SK-N-SH (cell line): ENCODE measurements at regions not wholly inside any gene's neighbourhood (a gene's known extent, or its start where the extent isn't known, plus 50 kb on each side); places are given as distances from the start of the nearest gene placed in this dataset.
"Not testable (repeated sequence)": the region's sequence is repeated elsewhere in the genome, so short reads cannot be mapped to it uniquely, and the experiment has no call there.

Experiments used
- CTCF ChIA-PET: fragments of 300-600, 350-600 bp; formaldehyde crosslinking; extraction: SDS; loops from one replicate; lab custom pipeline; 2021; lab: Yijun Ruan, JAX
- POLR2A ChIA-PET: fragments of 350-600 bp; sonication (Branson Sonifier 250); formaldehyde crosslinking; extraction: SDS; loops from one replicate; lab custom pipeline; 2020; ENCODE audit warnings: antibody characterized with exemption, inconsistent platforms; lab: Yijun Ruan, JAX
- DNase-seq: peaks from one replicate; pipeline ENCODE4 v3.0.0; 2012
- H2AFZ ChIP-seq: fragments of 200-600 bp; sonication (generic); 2 replicates; pipeline ENCODE4 v1.8.1; 2016; ENCODE audit warnings: antibody characterized with exemption, mild to moderate bottlenecking, low read depth
- H3F3A ChIP-seq: fragments of 200-600 bp; sonication (generic); replicated peaks from 2 replicates; pipeline ENCODE3; 2016; ENCODE audit warnings: antibody characterized with exemption, mild to moderate bottlenecking; ENCODE audit not compliant: insufficient read depth
- H3K27ac ChIP-seq, 2 experiments: fragments of 200-500 bp in 1 of 2; fragments of 200-600 bp in 1 of 2; sonication (Bioruptor generic) in 1 of 2; sonication (generic), shearing (Covaris generic) in 1 of 2; 2 replicates each; pipeline versions ENCODE4 v1.5.1 to v1.6.1; 2014 to 2016; ENCODE audit warnings: low read depth in 2 of 2, inconsistent platforms in 1 of 2, low read length in 1 of 2, mild to moderate bottlenecking in 1 of 2, mixed read lengths in 1 of 2
- H3K27me3 ChIP-seq: fragments of 200-600 bp; sonication (generic), shearing (Covaris generic); 2 replicates; pipeline ENCODE4 v1.6.1; 2016; ENCODE audit warnings: mixed run types; ENCODE audit not compliant: insufficient read depth
- H3K36me3 ChIP-seq, 2 experiments: fragments of 200-500 bp in 1 of 2; fragments of 200-600 bp in 1 of 2; sonication (Bioruptor generic) in 1 of 2; sonication (generic) in 1 of 2; replicated peaks in 1 of 2; 2 replicates each; pipeline versions ENCODE3 to v1.5.1; 2014 to 2016; ENCODE audit warnings: low read length in 1 of 2, mild to moderate bottlenecking in 1 of 2; ENCODE audit not compliant: insufficient read depth in 2 of 2, control insufficient read depth in 1 of 2
- H3K4me1 ChIP-seq, 2 experiments: fragments of 200-500 bp in 1 of 2; fragments of 200-600 bp in 1 of 2; sonication (Bioruptor generic) in 1 of 2; sonication (generic), shearing (Covaris generic) in 1 of 2; 2 replicates each; pipeline versions ENCODE4 v1.5.1 to v1.6.1; 2014 to 2016; ENCODE audit warnings: low read depth in 1 of 2, low read length in 1 of 2, mixed run types in 1 of 2; ENCODE audit not compliant: insufficient read depth in 2 of 2, control insufficient read depth in 1 of 2
- H3K4me2 ChIP-seq: fragments of 200-600 bp; sonication (generic), shearing (Covaris generic); 2 replicates; pipeline ENCODE4 v1.6.1; 2017; ENCODE audit warnings: mixed run types
- H3K4me3 ChIP-seq, 2 experiments: fragments of 200-500 bp in 1 of 2; fragments of 200-600 bp in 1 of 2; sonication (Bioruptor generic) in 1 of 2; sonication (generic), shearing (Covaris generic) in 1 of 2; 2 replicates each; pipeline versions ENCODE4 v1.5.1 to v1.8.1; 2014 to 2016; ENCODE audit warnings: low read depth in 2 of 2, inconsistent platforms in 1 of 2, low read length in 1 of 2, mild to moderate bottlenecking in 1 of 2, mixed read lengths in 1 of 2, moderate library complexity in 1 of 2
- H3K79me2 ChIP-seq: fragments of 200-600 bp; sonication (generic); 2 replicates; pipeline ENCODE4 v1.8.1; 2017; ENCODE audit warnings: mild to moderate bottlenecking; ENCODE audit not compliant: insufficient read depth
- H3K9ac ChIP-seq: fragments of 200-600 bp; sonication (generic); 2 replicates; pipeline ENCODE4 v1.6.1; 2017; ENCODE audit warnings: mixed run types
- H3K9me2 ChIP-seq: fragments of 200-600 bp; sonication (generic); 2 replicates; pipeline ENCODE4 v1.6.1; 2017; ENCODE audit warnings: mixed run types
- H3K9me3 ChIP-seq: fragments of 200-600 bp; sonication (generic); 2 replicates; pipeline ENCODE4 v1.6.1; 2017; ENCODE audit warnings: mixed run types, mild to moderate bottlenecking, moderate library complexity
- H4K20me1 ChIP-seq: fragments of 200-600 bp; sonication (generic); 2 replicates; pipeline ENCODE4 v1.6.1; 2017; ENCODE audit warnings: mild to moderate bottlenecking, mixed run types; ENCODE audit not compliant: insufficient read depth
- ELF1 ChIP-seq: IDR thresholded peaks from 2 replicates; pipeline ENCODE4 v1.4.0; 2012
- EP300 ChIP-seq, 2 experiments: IDR thresholded peaks; 2 replicates each; pipeline versions ENCODE4 v1.4.0 to v1.6.1; 2012; ENCODE audit warnings: borderline replicate concordance in 1 of 2, low read depth in 1 of 2, low read length in 1 of 2
- FOXJ3 ChIP-seq: sonication (generic); formaldehyde crosslinking; IDR thresholded peaks from 2 replicates; pipeline ENCODE4 v1.5.1; 2020; ENCODE audit warnings: mild to moderate bottlenecking, missing genetic modification reagents
- FOXM1 ChIP-seq: IDR thresholded peaks from 2 replicates; pipeline ENCODE4 v1.4.0; 2012; ENCODE audit warnings: low read depth, mild to moderate bottlenecking
- GATA2 ChIP-seq: sonication (generic); formaldehyde crosslinking; IDR thresholded peaks from 2 replicates; pipeline ENCODE4 v1.5.0; 2020; ENCODE audit warnings: mild to moderate bottlenecking, missing genetic modification reagents
- IRF3 ChIP-seq: fragments of 150-350 bp; IDR thresholded peaks from 2 replicates; pipeline ENCODE4 v1.6.1; 2016; ENCODE audit warnings: mild to moderate bottlenecking, low read depth, low read length
- NFIC ChIP-seq: IDR thresholded peaks from 2 replicates; pipeline ENCODE4 v1.4.0; 2012; ENCODE audit warnings: borderline replicate concordance
- NRF1 ChIP-seq: IDR thresholded peaks from 2 replicates; pipeline ENCODE4 v1.6.1; 2012; ENCODE audit warnings: low read depth, mild to moderate bottlenecking, low read length
- RAD21 ChIP-seq: IDR thresholded peaks from 2 replicates; pipeline ENCODE4 v1.6.1; 2012; ENCODE audit warnings: mild to moderate bottlenecking, low read length
- RCOR1 ChIP-seq: fragments of 150-350 bp; IDR thresholded peaks from 2 replicates; pipeline ENCODE4 v1.6.1; 2017; ENCODE audit warnings: antibody characterized with exemption, low read length
- TEAD4 ChIP-seq: IDR thresholded peaks from 2 replicates; pipeline ENCODE4 v1.4.0; 2012; ENCODE audit warnings: mild to moderate bottlenecking, borderline replicate concordance; ENCODE audit not compliant: insufficient read depth
- USF1 ChIP-seq: IDR thresholded peaks from 2 replicates; pipeline ENCODE4 v1.4.0; 2012; ENCODE audit warnings: low read depth, borderline replicate concordance
- USF2 ChIP-seq: fragments of 150-350 bp; IDR thresholded peaks from 2 replicates; pipeline ENCODE4 v1.6.1; 2017; ENCODE audit warnings: antibody characterized with exemption, low read length, low read depth, borderline replicate concordance
- WGBS: methylation state at CpG from one replicate; pipeline ENCODE4 v1.1.6; 2017; ENCODE audit warnings: low lambda C conversion rate; 5-methylcytosine and 5-hydroxymethylcytosine counted together

- no peak overlapping the region for H3K4me3 ChIP-seq
- 54% methylated on average over 2 of the region's 2 CpGs for WGBS
- no peaks in the 10 kb centered on the region for H3K36me3 ChIP-seq
- no peak overlapping the region for H3K4me2 ChIP-seq
- H3K27ac ChIP-seq: no peak overlapping the region
- no peaks in the 10 kb centered on the region for H3F3A ChIP-seq
- H3K9me3 ChIP-seq: no peaks in the 10 kb centered on the region
- no peaks in the 10 kb centered on the region for H3K9me2 ChIP-seq
- no peak overlapping the region for H2AFZ ChIP-seq
- H3K4me1 ChIP-seq: no peaks in the 10 kb centered on the region; a peak in 1 of 4 replicates
- no peak overlapping the region for H3K9ac ChIP-seq
- H3K79me2 ChIP-seq: no peaks in the 10 kb centered on the region
- ChIA-PET CTCF (interaction anchor here (0.6 to 2.8 kb wide), 4 partner anchors 70 to 290 kb away, joined by 3 to 9 read pairs (median 4); no protein-coding TSS in a partner anchor), POLR2A (no interaction called here)
- TF ChIP-seq RCOR1: no peak
- TF ChIP-seq FOXM1: no peak
- TF ChIP-seq USF1: no peak
- TF ChIP-seq FOXJ3: no peak
- no peak for TF ChIP-seq NRF1
- no peak for TF ChIP-seq USF2
- TF ChIP-seq RAD21: no peak
- no peak for TF ChIP-seq ELF1
- no peak for TF ChIP-seq IRF3
- no peak for TF ChIP-seq EP300 (IDR thresholded peaks at IDR 0.05; ENCODE audit: borderline replicate concordance in 1 of 2, low read depth in 1 of 2, low read length in 1 of 2)
- no peak for TF ChIP-seq NFIC
- no peak for TF ChIP-seq GATA2 (CRISPR knock-in tag)
- no peak for TF ChIP-seq TEAD4
- no peak for DNase-seq
- H4K20me1 ChIP-seq: no peaks in the 10 kb centered on the region
- H3K27me3 ChIP-seq: peaks cover 30% of the 10 kb centered on the region
These were observed 51.2 kb upstream of the LBX1 start for GRCh38 chr10:101280511-101280910.

GRCh38 chr10:101280921-101281320 lies 51.7 kb upstream of the LBX1 start:
- POLR2A ChIA-PET, H3K36me3 ChIP-seq, H3K9ac ChIP-seq, H4K20me1 ChIP-seq, H3K4me1 ChIP-seq, H2AFZ ChIP-seq, DNase-seq, H3K9me2 ChIP-seq, H3K9me3 ChIP-seq, H3K4me3 ChIP-seq, H3K4me2 ChIP-seq, H3F3A ChIP-seq, H3K27ac ChIP-seq, H3K79me2 ChIP-seq: not testable (repeated sequence)
- peaks cover 30% of the 10 kb centered on the region for H3K27me3 ChIP-seq
- CTCF ChIA-PET: interaction anchor here (0.6 to 2.8 kb wide), 7 partner anchors 9 to 289 kb away, joined by 3 to 12 read pairs (median 6); no protein-coding TSS in a partner anchor
- WGBS: 61% methylated on average over 3 of the region's 3 CpGs
